GM12878 (cell line): ENCODE measurements at regions not wholly inside any gene's neighbourhood (a gene's known extent, or its start where the extent isn't known, plus 50 kb on each side); places are given as distances from the start of the nearest gene placed in this dataset.

Experiments used
- ATAC-seq: fragments of 200-7000 bp; cut with Tn5 transposase; 3 replicates; pipeline ENCODE4 v1.9.1; 2020; ENCODE audit warnings: mild to moderate bottlenecking, moderate library complexity
- BruUV-seq: library from RNA; stranded (reverse); fragments of 400-500 nt; replicated peaks from 2 replicates; lab custom pipeline; 2021; lab: Mats Ljungman, UMichigan
- CTCF ChIA-PET: fragments of 300-600 bp; sonication (Branson Sonifier 250); formaldehyde crosslinking; extraction: SDS; loops from one replicate; lab custom pipeline; 2021; ENCODE audit warnings: inconsistent platforms; lab: Yijun Ruan, JAX
- POLR2A ChIA-PET: fragments of 350-600 bp; formaldehyde crosslinking; extraction: SDS; loops from one replicate; lab custom pipeline; 2021; ENCODE audit warnings: inconsistent platforms; lab: Charles Lee
- RAD21 ChIA-PET: fragments of 300-600 bp; sonication (Branson Sonifier 250); formaldehyde crosslinking; loops from one replicate; lab custom pipeline; 2023; ENCODE audit warnings: antibody characterized with exemption; ENCODE audit not compliant: unreplicated experiment; lab: Charles Lee
- SMC1A ChIA-PET: fragments of 300-600 bp; sonication (Branson Sonifier 250); formaldehyde crosslinking; loops from one replicate; lab custom pipeline; 2023; ENCODE audit not compliant: unreplicated experiment, uncharacterized antibody; lab: Charles Lee
- DNase-seq: peaks from one replicate; pipeline ENCODE4 v3.0.0-alpha.2; 2011; ENCODE audit warnings: low read depth, low spot score
- FAIRE-seq: peaks from 3 replicates; lab custom pipeline; 2011; peaks lifted over from hg19 to GRCh38; lab: Jason Lieb, UNC
- H2AFZ ChIP-seq: 2 replicates; pipeline ENCODE4 v1.6.0; 2011; ENCODE audit warnings: low read depth, low read length, control low read depth; ENCODE audit not compliant: control insufficient read depth
- H3K27ac ChIP-seq: 2 replicates; pipeline ENCODE4 v1.5.1; 2011; ENCODE audit warnings: control low read depth; ENCODE audit not compliant: control insufficient read depth, insufficient read depth
- H3K27me3 ChIP-seq, 2 experiments: replicated peaks in 1 of 2; 2 replicates each; pipeline versions ENCODE4 v1.6.0 to v1.6.1; 2011; ENCODE audit warnings: low read length in 1 of 2; ENCODE audit not compliant: control insufficient read depth in 2 of 2, insufficient read depth in 2 of 2
- H3K36me3 ChIP-seq, 2 experiments: 2 replicates each; pipeline ENCODE4 v1.5.1; 2011; ENCODE audit warnings: low read length in 1 of 2; ENCODE audit not compliant: control insufficient read depth in 2 of 2, insufficient read depth in 2 of 2
- H3K4me1 ChIP-seq: 2 replicates; pipeline ENCODE4 v1.6.1; 2011; ENCODE audit warnings: mild to moderate bottlenecking, low read length, moderate library complexity, mixed read lengths; ENCODE audit not compliant: control insufficient read depth, insufficient read depth
- H3K4me2 ChIP-seq: 2 replicates; pipeline ENCODE4 v1.6.0; 2011; ENCODE audit warnings: control low read depth; ENCODE audit not compliant: control insufficient read depth, insufficient read depth
- H3K4me3 ChIP-seq: fragments of 200-600 bp; sonication (generic); 2 replicates; pipeline ENCODE4 v1.5.1; 2016
- H3K79me2 ChIP-seq: 2 replicates; pipeline ENCODE4 v1.6.0; 2011; ENCODE audit warnings: low read length; ENCODE audit not compliant: control insufficient read depth, insufficient read depth
- H3K9ac ChIP-seq: 2 replicates; pipeline ENCODE4 v1.8.0; 2011; ENCODE audit warnings: low read length, control low read depth, mixed read lengths; ENCODE audit not compliant: control insufficient read depth, insufficient read depth
- H3K9me3 ChIP-seq: replicated peaks from 3 replicates; pipeline ENCODE4 v1.5.1; 2011; ENCODE audit warnings: mild to moderate bottlenecking, low read length; ENCODE audit not compliant: control insufficient read depth, insufficient read depth
- H4K20me1 ChIP-seq: 2 replicates; pipeline ENCODE4 v1.6.0; 2011; ENCODE audit not compliant: control insufficient read depth, insufficient read depth
- ASH2L ChIP-seq: fragments of 300-600, 200-600 bp; sonication (generic); IDR thresholded peaks from 2 replicates; pipeline ENCODE4 v1.6.1; 2017; ENCODE audit warnings: low read depth, mild to moderate bottlenecking, borderline replicate concordance
- POLR2A ChIP-seq: IDR thresholded peaks from 2 replicates; pipeline ENCODE4 v1.6.1; 2011; ENCODE audit warnings: low read depth, mild to moderate bottlenecking, low read length
- POLR2AphosphoS5 ChIP-seq: IDR thresholded peaks from 2 replicates; pipeline ENCODE4 v1.6.1; 2011; ENCODE audit warnings: mild to moderate bottlenecking, low read length, inconsistent platforms
- RAD51 ChIP-seq: fragments of 450-650 bp; IDR thresholded peaks from 2 replicates; pipeline ENCODE4 v1.6.1; 2016; ENCODE audit warnings: moderate library complexity, mild to moderate bottlenecking, inconsistent platforms
- SP1 ChIP-seq: IDR thresholded peaks from one replicate; pipeline ENCODE4 v1.6.1; 2011; ENCODE audit warnings: low read depth, low read length
- STAT1 ChIP-seq: fragments of 450-650 bp; conservative IDR thresholded peaks from 2 replicates; pipeline ENCODE4 v1.6.1; 2014; ENCODE audit warnings: antibody characterized with exemption, mild to moderate bottlenecking
- WGBS: methylation state at CpG from one replicate; pipeline ENCODE4 v1.1.6; 2016; ENCODE audit warnings: low lambda C conversion rate; ENCODE audit not compliant: insufficient replicate concordance, insufficient coverage; ENCODE audit errors: missing lambda C conversion rate; 5-methylcytosine and 5-hydroxymethylcytosine counted together
- in situ Hi-C: fragments of 300-500 bp; cut with MboI; formaldehyde crosslinking; loops from 9 replicates; pipeline ENCODE4 v1.14.3; 2018; ENCODE audit warnings: mixed read lengths
- intact Hi-C: fragments of 100-400 bp; cut with micrococcal nuclease; formaldehyde crosslinking; loops from one replicate; pipeline ENCODE4 v1.14.2; 2022; ENCODE audit not compliant: unreplicated experiment
- TF ChIP-seq, protein P1 (sequence below): fragments of 450-650 bp; IDR thresholded peaks from 2 replicates; pipeline ENCODE4 v1.6.1; 2014; ENCODE audit warnings: mild to moderate bottlenecking
- TF ChIP-seq, protein P2 (sequence below): fragments of 150-350 bp; IDR thresholded peaks from 2 replicates; pipeline ENCODE4 v1.6.1; 2014; ENCODE audit warnings: mild to moderate bottlenecking, low read depth, low read length

DNA sequence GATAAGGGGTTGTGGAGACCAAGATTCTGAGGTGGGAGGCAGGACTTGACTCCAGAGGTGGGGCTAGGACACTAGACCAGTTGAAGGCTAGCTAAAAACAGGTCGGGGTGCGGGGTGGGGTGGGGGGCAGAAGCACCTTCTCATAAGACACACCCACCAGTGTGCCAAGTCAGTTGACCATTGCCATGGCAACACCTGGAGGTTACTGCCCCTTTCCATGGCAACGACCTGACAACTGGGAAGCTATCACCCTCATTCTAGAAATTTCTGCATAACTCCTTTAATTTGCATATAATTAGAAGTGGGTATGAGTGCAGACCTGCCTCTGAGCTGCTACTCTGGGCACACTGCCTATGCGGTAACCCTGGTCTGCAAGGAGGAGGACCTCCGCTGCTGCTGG, 53.9 kb upstream of the ALOX12 start:
- no peaks in the 10 kb centered on the region for H3K4me1 ChIP-seq
- no peak overlapping the region for H3K9ac ChIP-seq
- H3K27ac ChIP-seq = no peak overlapping the region
- in situ Hi-C loops = no loop called here
- ChIA-PET RAD21 (no interaction called here), SMC1A (interaction anchor here (0.7 kb wide), 1 partner anchor 62 kb away, joined by 3 read pairs; no protein-coding TSS in a partner anchor), POLR2A (no interaction called here), CTCF (interaction anchor here (0.5 to 3.4 kb wide), 3 partner anchors 31 to 62 kb away, joined by 3 to 9 read pairs (median 3); no protein-coding TSS in a partner anchor)
- no peaks in the 10 kb centered on the region for H4K20me1 ChIP-seq
- intact Hi-C loops = no loop called here
- no peak for DNase-seq
- FAIRE-seq = no peak
- 66% methylated on average over 5 of the region's 5 CpGs for WGBS
- TF ChIP-seq RAD51 (no peak), STAT1 (no peak), SP1 (no peak), POLR2A (no peak), POLR2AphosphoS5 (no peak), ASH2L (no peak)
- TF ChIP-seq, protein P1, sequence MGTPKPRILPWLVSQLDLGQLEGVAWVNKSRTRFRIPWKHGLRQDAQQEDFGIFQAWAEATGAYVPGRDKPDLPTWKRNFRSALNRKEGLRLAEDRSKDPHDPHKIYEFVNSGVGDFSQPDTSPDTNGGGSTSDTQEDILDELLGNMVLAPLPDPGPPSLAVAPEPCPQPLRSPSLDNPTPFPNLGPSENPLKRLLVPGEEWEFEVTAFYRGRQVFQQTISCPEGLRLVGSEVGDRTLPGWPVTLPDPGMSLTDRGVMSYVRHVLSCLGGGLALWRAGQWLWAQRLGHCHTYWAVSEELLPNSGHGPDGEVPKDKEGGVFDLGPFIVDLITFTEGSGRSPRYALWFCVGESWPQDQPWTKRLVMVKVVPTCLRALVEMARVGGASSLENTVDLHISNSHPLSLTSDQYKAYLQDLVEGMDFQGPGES = no peak
- TF ChIP-seq, protein P2, sequence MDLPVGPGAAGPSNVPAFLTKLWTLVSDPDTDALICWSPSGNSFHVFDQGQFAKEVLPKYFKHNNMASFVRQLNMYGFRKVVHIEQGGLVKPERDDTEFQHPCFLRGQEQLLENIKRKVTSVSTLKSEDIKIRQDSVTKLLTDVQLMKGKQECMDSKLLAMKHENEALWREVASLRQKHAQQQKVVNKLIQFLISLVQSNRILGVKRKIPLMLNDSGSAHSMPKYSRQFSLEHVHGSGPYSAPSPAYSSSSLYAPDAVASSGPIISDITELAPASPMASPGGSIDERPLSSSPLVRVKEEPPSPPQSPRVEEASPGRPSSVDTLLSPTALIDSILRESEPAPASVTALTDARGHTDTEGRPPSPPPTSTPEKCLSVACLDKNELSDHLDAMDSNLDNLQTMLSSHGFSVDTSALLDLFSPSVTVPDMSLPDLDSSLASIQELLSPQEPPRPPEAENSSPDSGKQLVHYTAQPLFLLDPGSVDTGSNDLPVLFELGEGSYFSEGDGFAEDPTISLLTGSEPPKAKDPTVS = no peak
- no peak overlapping the region for H2AFZ ChIP-seq
- H3K36me3 ChIP-seq = no peaks in the 10 kb centered on the region
- no peaks in the 10 kb centered on the region; a peak in 1 of 4 replicates for H3K27me3 ChIP-seq
- no peak overlapping the region for H3K4me3 ChIP-seq
- H3K4me2 ChIP-seq = no peak overlapping the region
- H3K9me3 ChIP-seq = no peaks in the 10 kb centered on the region
- no TSS peak for BruUV-seq
- ATAC-seq = no peak
- H3K79me2 ChIP-seq = no peaks in the 10 kb centered on the region
